SU-DHL-6 (cell line): ENCODE measurements at regions not wholly inside any gene's neighbourhood (a gene's known extent, or its start where the extent isn't known, plus 50 kb on each side); places are given as distances from the start of the nearest gene placed in this dataset.

Source experiments
- EZH2phosphoT487 ChIP-seq: fragments of 200-600 bp; sonication (generic), shearing (Covaris generic); conservative IDR thresholded peaks from 2 replicates; pipeline ENCODE4 v1.6.1; 2018; ENCODE audit warnings: mild to moderate bottlenecking, antibody characterized with exemption, low read length, moderate library complexity, mixed read lengths
- TF ChIP-seq, protein P1 (sequence below): fragments of 200-600 bp; sonication (generic); IDR thresholded peaks from one replicate; pipeline ENCODE4 v1.5.1; 2017; ENCODE audit warnings: antibody characterized with exemption, mild to moderate bottlenecking, low read length, moderate library complexity; ENCODE audit not compliant: insufficient read depth, poor library complexity, severe bottlenecking

DNA sequence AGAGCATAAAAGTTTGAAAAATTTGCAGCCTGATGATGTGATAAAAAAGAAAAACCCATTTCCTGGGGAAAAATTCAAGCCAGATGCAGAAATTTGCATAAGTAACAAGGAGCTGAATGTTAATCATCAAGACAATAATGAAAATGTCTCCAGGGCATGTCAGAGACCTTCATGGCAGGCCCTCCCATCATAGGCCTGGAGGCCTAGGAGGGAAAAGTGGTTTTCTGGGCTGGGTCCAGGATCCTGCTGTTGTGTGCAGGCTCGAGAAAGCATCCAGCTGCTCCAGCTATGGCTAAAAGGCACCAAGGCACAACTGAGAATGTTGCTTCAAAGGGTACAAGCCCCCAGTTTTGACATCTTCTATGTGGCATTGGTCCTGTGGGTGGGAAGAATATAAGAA is 1014.0 kb downstream of the SI start:
- TF ChIP-seq, protein P1, sequence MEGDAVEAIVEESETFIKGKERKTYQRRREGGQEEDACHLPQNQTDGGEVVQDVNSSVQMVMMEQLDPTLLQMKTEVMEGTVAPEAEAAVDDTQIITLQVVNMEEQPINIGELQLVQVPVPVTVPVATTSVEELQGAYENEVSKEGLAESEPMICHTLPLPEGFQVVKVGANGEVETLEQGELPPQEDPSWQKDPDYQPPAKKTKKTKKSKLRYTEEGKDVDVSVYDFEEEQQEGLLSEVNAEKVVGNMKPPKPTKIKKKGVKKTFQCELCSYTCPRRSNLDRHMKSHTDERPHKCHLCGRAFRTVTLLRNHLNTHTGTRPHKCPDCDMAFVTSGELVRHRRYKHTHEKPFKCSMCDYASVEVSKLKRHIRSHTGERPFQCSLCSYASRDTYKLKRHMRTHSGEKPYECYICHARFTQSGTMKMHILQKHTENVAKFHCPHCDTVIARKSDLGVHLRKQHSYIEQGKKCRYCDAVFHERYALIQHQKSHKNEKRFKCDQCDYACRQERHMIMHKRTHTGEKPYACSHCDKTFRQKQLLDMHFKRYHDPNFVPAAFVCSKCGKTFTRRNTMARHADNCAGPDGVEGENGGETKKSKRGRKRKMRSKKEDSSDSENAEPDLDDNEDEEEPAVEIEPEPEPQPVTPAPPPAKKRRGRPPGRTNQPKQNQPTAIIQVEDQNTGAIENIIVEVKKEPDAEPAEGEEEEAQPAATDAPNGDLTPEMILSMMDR = no peak
- TF ChIP-seq EZH2phosphoT487 = no peak
